ENCODE measurements at regions not wholly inside any gene's neighbourhood (a gene's known extent, or its start where the extent isn't known, plus 50 kb on each side); places are given as distances from the start of the nearest gene placed in this dataset.
"Not testable (repeated sequence)": the region's sequence is repeated elsewhere in the genome, so short reads cannot be mapped to it uniquely, and the experiment has no call there.

DNA sequence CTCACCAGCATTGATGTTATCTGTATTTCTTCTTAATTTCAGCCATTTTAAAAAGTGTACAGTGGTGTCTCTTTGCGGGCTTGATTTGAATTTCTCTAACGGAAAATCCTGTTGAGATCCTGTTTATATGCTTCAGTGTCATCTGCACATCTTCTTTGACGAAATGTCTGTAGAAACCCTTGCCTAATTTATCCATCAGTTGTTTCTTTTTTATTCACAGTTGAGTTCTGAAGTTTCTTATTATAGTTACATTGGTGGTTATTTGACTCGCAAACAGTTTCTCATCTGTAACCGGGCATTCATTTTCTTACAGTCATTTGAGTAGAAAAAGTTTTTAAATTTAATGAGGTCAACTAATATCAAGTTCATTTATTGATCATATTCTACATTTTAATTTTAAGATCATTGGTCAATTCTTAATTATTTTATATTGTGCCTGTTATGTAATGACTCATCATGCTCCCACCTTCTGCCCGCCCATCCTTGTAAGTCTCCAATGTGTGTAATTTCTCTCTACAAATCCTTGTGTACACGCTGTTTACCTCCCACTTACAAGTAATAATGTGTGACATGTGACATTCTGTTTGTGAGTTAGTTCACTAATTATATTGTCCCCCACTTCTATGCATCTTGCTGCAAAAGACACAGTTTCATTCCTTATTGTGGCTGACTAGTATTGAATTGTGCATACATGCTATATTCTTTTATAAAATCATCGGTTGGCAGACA, 1242.8 kb downstream of the TMEM121 start:
- TF ChIP-seq ZFP41 (CRISPR knock-in tag; IDR thresholded peaks at IDR 0.05; ENCODE audit: borderline replicate concordance); HDAC1 (CRISPR knock-in tag; IDR thresholded peaks at IDR 0.05): not testable (repeated sequence)
- TF ChIP-seq, protein P1, sequence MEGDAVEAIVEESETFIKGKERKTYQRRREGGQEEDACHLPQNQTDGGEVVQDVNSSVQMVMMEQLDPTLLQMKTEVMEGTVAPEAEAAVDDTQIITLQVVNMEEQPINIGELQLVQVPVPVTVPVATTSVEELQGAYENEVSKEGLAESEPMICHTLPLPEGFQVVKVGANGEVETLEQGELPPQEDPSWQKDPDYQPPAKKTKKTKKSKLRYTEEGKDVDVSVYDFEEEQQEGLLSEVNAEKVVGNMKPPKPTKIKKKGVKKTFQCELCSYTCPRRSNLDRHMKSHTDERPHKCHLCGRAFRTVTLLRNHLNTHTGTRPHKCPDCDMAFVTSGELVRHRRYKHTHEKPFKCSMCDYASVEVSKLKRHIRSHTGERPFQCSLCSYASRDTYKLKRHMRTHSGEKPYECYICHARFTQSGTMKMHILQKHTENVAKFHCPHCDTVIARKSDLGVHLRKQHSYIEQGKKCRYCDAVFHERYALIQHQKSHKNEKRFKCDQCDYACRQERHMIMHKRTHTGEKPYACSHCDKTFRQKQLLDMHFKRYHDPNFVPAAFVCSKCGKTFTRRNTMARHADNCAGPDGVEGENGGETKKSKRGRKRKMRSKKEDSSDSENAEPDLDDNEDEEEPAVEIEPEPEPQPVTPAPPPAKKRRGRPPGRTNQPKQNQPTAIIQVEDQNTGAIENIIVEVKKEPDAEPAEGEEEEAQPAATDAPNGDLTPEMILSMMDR (CRISPR knock-in tag; IDR thresholded peaks at IDR 0.05), result not testable (repeated sequence)

Measured in HepG2 (cell line).